CD4-positive, alpha-beta T cell (primary cell): ENCODE measurements at regions not wholly inside any gene's neighbourhood (a gene's known extent, or its start where the extent isn't known, plus 50 kb on each side); places are given as distances from the start of the nearest gene placed in this dataset.

Experiments
- ATAC-seq: fragments of 200-7000 bp; cut with Tn5 transposase; one replicate; pipeline ENCODE4 v1.10.0; 2022; ENCODE audit warnings: mild to moderate bottlenecking; ENCODE audit not compliant: poor library complexity
- CTCF ChIA-PET: fragments of 350-600 bp; sonication (Branson Sonifier 250); formaldehyde crosslinking; loops from one replicate; lab custom pipeline; 2021; ENCODE audit warnings: antibody characterized with exemption, inconsistent platforms; lab: Charles Lee
- POLR2A ChIA-PET: fragments of 350-600 bp; sonication (Branson Sonifier 250); formaldehyde crosslinking; loops from one replicate; lab custom pipeline; 2021; ENCODE audit warnings: antibody characterized with exemption, inconsistent platforms; lab: Charles Lee
- DNase-seq, 14 experiments: peaks; one replicate each; pipeline ENCODE4 v3.0.0-alpha.2; 2013 to 2020; ENCODE audit warnings: mixed read lengths in 2 of 14
- H3K27ac ChIP-seq, 2 donors: one replicate each; pipeline versions ENCODE4 v1.5.1 to v1.7.0; 2013; ENCODE audit warnings: low read length in 2 of 2, low read depth in 1 of 2, mild to moderate bottlenecking in 1 of 2
- H3K27me3 ChIP-seq, 2 experiments: 1 replicate in 1 of 2; 2 replicates in 1 of 2; pipeline versions ENCODE4 v1.6.1 to v1.7.0; 2013; ENCODE audit warnings: low read length in 2 of 2, control low read depth in 1 of 2, mild to moderate bottlenecking in 1 of 2, moderate library complexity in 1 of 2; ENCODE audit not compliant: insufficient read depth in 2 of 2, control insufficient read depth in 1 of 2
- H3K36me3 ChIP-seq: one replicate; pipeline ENCODE4 v1.6.1; 2013; ENCODE audit warnings: low read length, control low read depth; ENCODE audit not compliant: insufficient read depth
- H3K4me1 ChIP-seq: one replicate; pipeline ENCODE4 v1.6.1; 2013; ENCODE audit warnings: low read length, control low read depth; ENCODE audit not compliant: insufficient read depth
- H3K4me3 ChIP-seq: one replicate; pipeline ENCODE4 v1.5.1; 2013; ENCODE audit warnings: mild to moderate bottlenecking, low read length, moderate library complexity
- H3K9me3 ChIP-seq, 2 experiments: 1 replicate in 1 of 2; 2 replicates in 1 of 2; pipeline versions ENCODE4 v1.6.1 to v1.7.0; 2013; ENCODE audit warnings: low read length in 2 of 2, mild to moderate bottlenecking in 2 of 2, control low read depth in 1 of 2, moderate library complexity in 1 of 2; ENCODE audit not compliant: control insufficient read depth in 1 of 2, insufficient read depth in 1 of 2
- H3K27ac Mint-ChIP-seq: one replicate; pipeline ENCODE4 v1.8.0; 2020; ENCODE audit warnings: mixed read lengths
- H3K27me3 Mint-ChIP-seq: one replicate; pipeline ENCODE4 v1.8.0; 2021; ENCODE audit warnings: mixed read lengths
- H3K36me3 Mint-ChIP-seq: one replicate; pipeline ENCODE4 v1.8.0; 2021; ENCODE audit warnings: low read depth, mixed read lengths
- H3K4me1 Mint-ChIP-seq: one replicate; pipeline ENCODE4 v1.8.0; 2021; ENCODE audit warnings: low read depth, mixed read lengths
- H3K4me3 Mint-ChIP-seq: one replicate; pipeline ENCODE4 v1.8.0; 2020; ENCODE audit warnings: mild to moderate bottlenecking, mixed read lengths
- H3K9me3 Mint-ChIP-seq: one replicate; pipeline ENCODE4 v1.8.0; 2020; ENCODE audit warnings: mixed read lengths
- intact Hi-C, 2 experiments: fragments of 100-400 bp; cut with DNase I in 1 of 2; cut with micrococcal nuclease in 1 of 2; formaldehyde crosslinking; loops; one replicate each; pipeline versions ENCODE4 v1.15.1 to v1.9.0; 2023 to 2025; cut with DNase I, micrococcal nuclease
- TF ChIP-seq, protein P1 (sequence below): fragments of 200-600 bp; IDR thresholded peaks from one replicate; pipeline ENCODE4 v1.8.0; 2022; ENCODE audit warnings: antibody characterized with exemption, mild to moderate bottlenecking

- Mint-ChIP-seq H3K4me3 (no peak overlapping the region), H3K27ac (no peak overlapping the region), H3K27me3 (no peaks in the 10 kb centered on the region), H3K36me3 (no peaks in the 10 kb centered on the region), H3K4me1 (no peaks in the 10 kb centered on the region), H3K9me3 (peaks cover 2% of the 10 kb centered on the region)
- intact Hi-C loops: no loop called here
- CTCF ChIA-PET: no interaction called here
- POLR2A ChIA-PET: no interaction called here
- DNase-seq (no peak), ATAC-seq (no peak)
- TF ChIP-seq, protein P1, sequence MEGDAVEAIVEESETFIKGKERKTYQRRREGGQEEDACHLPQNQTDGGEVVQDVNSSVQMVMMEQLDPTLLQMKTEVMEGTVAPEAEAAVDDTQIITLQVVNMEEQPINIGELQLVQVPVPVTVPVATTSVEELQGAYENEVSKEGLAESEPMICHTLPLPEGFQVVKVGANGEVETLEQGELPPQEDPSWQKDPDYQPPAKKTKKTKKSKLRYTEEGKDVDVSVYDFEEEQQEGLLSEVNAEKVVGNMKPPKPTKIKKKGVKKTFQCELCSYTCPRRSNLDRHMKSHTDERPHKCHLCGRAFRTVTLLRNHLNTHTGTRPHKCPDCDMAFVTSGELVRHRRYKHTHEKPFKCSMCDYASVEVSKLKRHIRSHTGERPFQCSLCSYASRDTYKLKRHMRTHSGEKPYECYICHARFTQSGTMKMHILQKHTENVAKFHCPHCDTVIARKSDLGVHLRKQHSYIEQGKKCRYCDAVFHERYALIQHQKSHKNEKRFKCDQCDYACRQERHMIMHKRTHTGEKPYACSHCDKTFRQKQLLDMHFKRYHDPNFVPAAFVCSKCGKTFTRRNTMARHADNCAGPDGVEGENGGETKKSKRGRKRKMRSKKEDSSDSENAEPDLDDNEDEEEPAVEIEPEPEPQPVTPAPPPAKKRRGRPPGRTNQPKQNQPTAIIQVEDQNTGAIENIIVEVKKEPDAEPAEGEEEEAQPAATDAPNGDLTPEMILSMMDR: no peak
- Histone ChIP-seq H3K4me3 (no peak overlapping the region), H3K4me1 (no peaks in the 10 kb centered on the region), H3K27me3 (no peaks in the 10 kb centered on the region), H3K9me3 (no peaks in the 10 kb centered on the region), H3K27ac (no peak overlapping the region), H3K36me3 (no peaks in the 10 kb centered on the region)
Measured at GRCh38 chr14:30162066-30162465, 234.4 kb upstream of the PRKD1 start.

- H3K4me3 ChIP-seq: no peak overlapping the region
- peaks cover 10% of the 10 kb centered on the region for H3K9me3 Mint-ChIP-seq
- H3K4me1 ChIP-seq: no peaks in the 10 kb centered on the region
- no peaks in the 10 kb centered on the region for H3K27me3 ChIP-seq
- intact Hi-C loops: no loop called here
- H3K4me3 Mint-ChIP-seq: no peak overlapping the region
- H3K9me3 ChIP-seq: peaks cover under 1 to 8% of the 10 kb centered on the region in 2 experiments
- TF ChIP-seq, protein P1: no peak
- POLR2A ChIA-PET: no interaction called here
- CTCF ChIA-PET: no interaction called here
- H3K27ac ChIP-seq: no peak overlapping the region
- ATAC-seq: no peak
- DNase-seq: no peak
- H3K36me3 Mint-ChIP-seq: no peaks in the 10 kb centered on the region
- no peaks in the 10 kb centered on the region for H3K36me3 ChIP-seq
- H3K27ac Mint-ChIP-seq: no peak overlapping the region
- no peaks in the 10 kb centered on the region for H3K4me1 Mint-ChIP-seq
- no peaks in the 10 kb centered on the region for H3K27me3 Mint-ChIP-seq
Measured at GRCh38 chr14:30165255-30165654, 237.6 kb upstream of the PRKD1 start.

- Histone ChIP-seq H3K27me3 (no peaks in the 10 kb centered on the region), H3K4me3 (no peak overlapping the region), H3K36me3 (no peaks in the 10 kb centered on the region), H3K27ac (no peak overlapping the region), H3K9me3 (peaks cover 0 to 3% of the 10 kb centered on the region in 2 experiments), H3K4me1 (no peaks in the 10 kb centered on the region)
- TF ChIP-seq, protein P1: no peak
- Mint-ChIP-seq H3K27ac (no peak overlapping the region), H3K4me3 (no peak overlapping the region), H3K27me3 (no peaks in the 10 kb centered on the region), H3K4me1 (no peaks in the 10 kb centered on the region), H3K36me3 (no peaks in the 10 kb centered on the region), H3K9me3 (no peaks in the 10 kb centered on the region)
- ChIA-PET CTCF (no interaction called here), POLR2A (no interaction called here)
- intact Hi-C loops: no loop called here
- no peak for ATAC-seq
- no peak for DNase-seq
Measured at GRCh38 chr14:30177781-30178180, 250.1 kb upstream of the PRKD1 start.
